ENCODE measurements at regions not wholly inside any gene's neighbourhood (a gene's known extent, or its start where the extent isn't known, plus 50 kb on each side); places are given as distances from the start of the nearest gene placed in this dataset.

DNA sequence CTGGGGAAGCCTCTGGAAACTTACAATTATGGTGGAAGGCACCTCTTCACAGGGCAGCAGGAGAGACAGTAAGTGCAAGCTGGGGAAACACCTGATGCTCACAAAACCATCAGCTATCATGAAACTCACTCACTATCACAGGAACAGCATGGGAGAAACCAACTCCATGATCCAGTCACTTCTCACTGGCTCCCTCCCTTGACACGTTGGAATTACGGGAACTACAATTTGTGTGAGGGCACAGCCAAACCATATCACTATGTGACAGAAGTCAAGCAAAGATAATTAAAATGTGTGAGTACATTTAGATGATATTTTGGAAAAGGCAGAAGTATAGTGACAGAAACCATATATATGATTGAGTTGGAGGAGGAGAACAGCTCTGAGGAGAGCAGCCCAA, 474.0 kb upstream of the OLFM3 start:
- Histone ChIP-seq H3K4me1 (ENCODE audit: insufficient read depth, low read length) (no peaks in the 10 kb centered on the region), H4K91ac (ENCODE audit: insufficient read length, low read depth, low read length) (no peak overlapping the region), H3K23me2 (ENCODE audit: insufficient read length, low read depth, low read length, poor library complexity, severe bottlenecking) (no peaks in the 10 kb centered on the region), H4K8ac (replicated peaks; ENCODE audit: insufficient read length, low read depth, low read length) (no peak overlapping the region), H3K4ac (ENCODE audit: low read depth, low read length) (no peak overlapping the region), H2BK5ac (ENCODE audit: insufficient read length, low read length) (no peak overlapping the region), H3K27me3 (ENCODE audit: insufficient read depth, low read length) (no peaks in the 10 kb centered on the region), H4K5ac (ENCODE audit: insufficient read length, low read depth, low read length) (no peak overlapping the region), H3K9ac (ENCODE audit: extremely low read depth, insufficient read length, low read length) (no peak overlapping the region), H3K56ac (ENCODE audit: insufficient read length, low read depth, low read length) (no peak overlapping the region), H2AFZ (ENCODE audit: low read length) (no peak overlapping the region), H3K79me2 (ENCODE audit: insufficient read depth, low read length) (no peaks in the 10 kb centered on the region), H3K4me2 (ENCODE audit: insufficient read depth, insufficient read length, low read length) (no peak overlapping the region), H3K79me1 (ENCODE audit: insufficient read depth, low read depth, low read length, poor library complexity, severe bottlenecking) (no peaks in the 10 kb centered on the region), H4K20me1 (ENCODE audit: control insufficient read depth, insufficient read depth, insufficient read length) (no peaks in the 10 kb centered on the region), H3K9me3 (ENCODE audit: control insufficient read depth, low read depth, low read length) (no peaks in the 10 kb centered on the region), H3K14ac (ENCODE audit: insufficient read depth, low read length) (no peak overlapping the region), H2BK120ac (ENCODE audit: low read depth, low read length, poor library complexity, severe bottlenecking) (no peak overlapping the region), H3K18ac (ENCODE audit: insufficient read length, low read depth, low read length) (no peak overlapping the region), H3T11ph (ENCODE audit: low read length) (no peak overlapping the region), H2BK12ac (ENCODE audit: insufficient read length, low read depth, low read length) (no peak overlapping the region), H2BK15ac (ENCODE audit: low read depth, low read length) (no peak overlapping the region), H3K23ac (ENCODE audit: insufficient read length, low read depth, low read length) (no peak overlapping the region), H2AK5ac (ENCODE audit: insufficient read length, low read length) (no peak overlapping the region), H3K27ac (ENCODE audit: insufficient read length, low read depth, low read length) (no peak overlapping the region), H2BK20ac (ENCODE audit: low read depth, low read length, poor library complexity, severe bottlenecking) (no peak overlapping the region)
- no peak for DNase-seq
- WGBS (ENCODE audit: extremely low coverage, insufficient read length, low lambda C conversion rate): no CpG with 5 or more reads among the region's 2 CpGs
- Mint-ChIP-seq H3K4me3 (no peak overlapping the region), H3K4me1 (no peaks in the 10 kb centered on the region), H3K9me3 (no peaks in the 10 kb centered on the region), H3K36me3 (ENCODE audit: insufficient read depth in 1 of 3, low read depth in 3 of 3) (no peaks in the 10 kb centered on the region), H3K27ac (no peak overlapping the region; a peak in 1 of 7 replicates), H3K27me3 (ENCODE audit: low read depth) (no peaks in the 10 kb centered on the region)
- TF ChIP-seq, protein P1, sequence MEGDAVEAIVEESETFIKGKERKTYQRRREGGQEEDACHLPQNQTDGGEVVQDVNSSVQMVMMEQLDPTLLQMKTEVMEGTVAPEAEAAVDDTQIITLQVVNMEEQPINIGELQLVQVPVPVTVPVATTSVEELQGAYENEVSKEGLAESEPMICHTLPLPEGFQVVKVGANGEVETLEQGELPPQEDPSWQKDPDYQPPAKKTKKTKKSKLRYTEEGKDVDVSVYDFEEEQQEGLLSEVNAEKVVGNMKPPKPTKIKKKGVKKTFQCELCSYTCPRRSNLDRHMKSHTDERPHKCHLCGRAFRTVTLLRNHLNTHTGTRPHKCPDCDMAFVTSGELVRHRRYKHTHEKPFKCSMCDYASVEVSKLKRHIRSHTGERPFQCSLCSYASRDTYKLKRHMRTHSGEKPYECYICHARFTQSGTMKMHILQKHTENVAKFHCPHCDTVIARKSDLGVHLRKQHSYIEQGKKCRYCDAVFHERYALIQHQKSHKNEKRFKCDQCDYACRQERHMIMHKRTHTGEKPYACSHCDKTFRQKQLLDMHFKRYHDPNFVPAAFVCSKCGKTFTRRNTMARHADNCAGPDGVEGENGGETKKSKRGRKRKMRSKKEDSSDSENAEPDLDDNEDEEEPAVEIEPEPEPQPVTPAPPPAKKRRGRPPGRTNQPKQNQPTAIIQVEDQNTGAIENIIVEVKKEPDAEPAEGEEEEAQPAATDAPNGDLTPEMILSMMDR (conservative IDR thresholded peaks at IDR 0.05): no peak
